Umbilical cord (tissue), 1 donor: ENCODE measurements at regions not wholly inside any gene's neighbourhood (a gene's known extent, or its start where the extent isn't known, plus 50 kb on each side); places are given as distances from the start of the nearest gene placed in this dataset.
"Not testable (repeated sequence)": the region's sequence is repeated elsewhere in the genome, so short reads cannot be mapped to it uniquely, and the experiment has no call there.

ENCODE experiments used
- DNase-seq: peaks from one replicate; pipeline ENCODE4 v3.0.0-alpha.2; 2015; ENCODE audit warnings: low spot score

GRCh38 chr2:242104202-242104956 lies 234.8 kb downstream of the RTP5 start:
- DNase-seq: not testable (repeated sequence)

GRCh38 chr2:242107065-242107464 lies 237.5 kb downstream of the RTP5 start:
- not testable (repeated sequence) for DNase-seq

- DNase-seq: not testable (repeated sequence)
These were observed 239.4 kb downstream of the RTP5 start for GRCh38 chr2:242108797-242109500.

- not testable (repeated sequence) for DNase-seq
These were observed 240.3 kb downstream of the RTP5 start for GRCh38 chr2:242109819-242110218.

GRCh38 chr2:242111954-242112353 lies 242.4 kb downstream of the RTP5 start:
- not testable (repeated sequence) for DNase-seq

GRCh38 chr2:242113492-242113891 lies 244.0 kb downstream of the RTP5 start:
- DNase-seq: not testable (repeated sequence)

GRCh38 chr2:242116676-242117075 lies 247.1 kb downstream of the RTP5 start:
- DNase-seq: not testable (repeated sequence)

- DNase-seq: not testable (repeated sequence)
These were observed 247.8 kb downstream of the RTP5 start for GRCh38 chr2:242117305-242117704.

- DNase-seq: not testable (repeated sequence)
These were observed 250.2 kb downstream of the RTP5 start for GRCh38 chr2:242119682-242120081.

GRCh38 chr2:242130682-242131081 lies 261.2 kb downstream of the RTP5 start:
- not testable (repeated sequence) for DNase-seq

- DNase-seq: not testable (repeated sequence)
These were observed 290.4 kb downstream of the RTP5 start for GRCh38 chr2:242159921-242160320.

GRCh38 chr2:242165115-242165514 lies 295.6 kb downstream of the RTP5 start:
- DNase-seq: not testable (repeated sequence)

- DNase-seq: not testable (repeated sequence)
These were observed 301.8 kb downstream of the RTP5 start for GRCh38 chr2:242171290-242171689.
